GM12875 (cell line): ENCODE measurements at regions not wholly inside any gene's neighbourhood (a gene's known extent, or its start where the extent isn't known, plus 50 kb on each side); places are given as distances from the start of the nearest gene placed in this dataset.
"Not testable (repeated sequence)": the region's sequence is repeated elsewhere in the genome, so short reads cannot be mapped to it uniquely, and the experiment has no call there.

ENCODE experiments used
- H3K4me3 ChIP-seq: one replicate; pipeline ENCODE4 v1.5.1; 2011; ENCODE audit warnings: low read depth, low read length, control low read depth
- CTCF ChIP-seq: IDR thresholded peaks from 2 replicates; pipeline ENCODE4 v1.5.1; 2011; ENCODE audit warnings: low read depth, mild to moderate bottlenecking, control low read depth, inconsistent platforms, low read length, moderate library complexity, borderline replicate concordance; ENCODE audit not compliant: insufficient read depth

- no peak for TF ChIP-seq CTCF
- H3K4me3 ChIP-seq = no peak overlapping the region
These were observed 674.2 kb upstream of the MANEA start for GRCh38 chr6:94902974-94903628.

- no peak overlapping the region for H3K4me3 ChIP-seq
- no peak for TF ChIP-seq CTCF
These were observed 678.1 kb upstream of the MANEA start for GRCh38 chr6:94899191-94899590.

GRCh38 chr6:94894300-94894699, 683.0 kb upstream of the MANEA start:
- no peak overlapping the region for H3K4me3 ChIP-seq
- TF ChIP-seq CTCF = no peak

GRCh38 chr6:94893327-94893726, 684.0 kb upstream of the MANEA start:
- no peak for TF ChIP-seq CTCF
- no peak overlapping the region for H3K4me3 ChIP-seq

GRCh38 chr6:94873819-94874218, 703.5 kb upstream of the MANEA start:
- not testable (repeated sequence) for H3K4me3 ChIP-seq

- H3K4me3 ChIP-seq = no peak overlapping the region
- no peak for TF ChIP-seq CTCF
These were observed 715.2 kb upstream of the MANEA start for GRCh38 chr6:94862112-94862511.

- no peak for TF ChIP-seq CTCF
- H3K4me3 ChIP-seq = no peak overlapping the region
These were observed 717.4 kb upstream of the MANEA start for GRCh38 chr6:94859924-94860323.

- H3K4me3 ChIP-seq = not testable (repeated sequence)
These were observed 720.3 kb upstream of the MANEA start for GRCh38 chr6:94856999-94857398.

GRCh38 chr6:94851329-94851728, 726.0 kb upstream of the MANEA start:
- H3K4me3 ChIP-seq = not testable (repeated sequence)
